ENCODE measurements at regions not wholly inside any gene's neighbourhood (a gene's known extent, or its start where the extent isn't known, plus 50 kb on each side); places are given as distances from the start of the nearest gene placed in this dataset.

- Histone ChIP-seq H3K27me3 (ENCODE audit: low read length) (no peaks in the 10 kb centered on the region), H3K4me2 (ENCODE audit: low read depth, low read length, poor library complexity, severe bottlenecking) (no peak overlapping the region), H4K20me1 (ENCODE audit: low read depth, low read length) (no peaks in the 10 kb centered on the region), H3K36me3 (ENCODE audit: low read length) (no peaks in the 10 kb centered on the region), H3K9me2 (replicated peaks; ENCODE audit: insufficient read depth, low read length) (no peaks in the 10 kb centered on the region), H3K79me2 (ENCODE audit: insufficient read depth, low read length) (no peaks in the 10 kb centered on the region), H2AFZ (ENCODE audit: low read depth, low read length, severe bottlenecking) (no peak overlapping the region), H3F3A (ENCODE audit: insufficient read depth) (no peaks in the 10 kb centered on the region), H3K4me3 (ENCODE audit: insufficient read depth, low read length, poor library complexity, severe bottlenecking) (no peak overlapping the region), H3K27ac (ENCODE audit: low read depth, low read length) (no peak overlapping the region), H3K9ac (ENCODE audit: low read length) (no peak overlapping the region), H3K9me3 (ENCODE audit: insufficient read depth, low read length) (no peaks in the 10 kb centered on the region)
- TF ChIP-seq EZH2phosphoT487 (conservative IDR thresholded peaks at IDR 0.05; ENCODE audit: low read length) (no peak), CTCF (IDR thresholded peaks at IDR 0.05; ENCODE audit: insufficient read depth, low read length, poor library complexity, severe bottlenecking) (peak; percentile 19)
Measured at GRCh38 chr18:44098551-44099098, 582.1 kb upstream of the SETBP1 start.

GRCh38 chr18:44107187-44107586 lies 573.5 kb upstream of the SETBP1 start:
- Histone ChIP-seq H4K20me1 (ENCODE audit: low read depth, low read length) (no peaks in the 10 kb centered on the region), H3K79me2 (ENCODE audit: insufficient read depth, low read length) (no peaks in the 10 kb centered on the region), H3K4me2 (ENCODE audit: low read depth, low read length, poor library complexity, severe bottlenecking) (no peak overlapping the region), H3K9ac (ENCODE audit: low read length) (no peak overlapping the region), H3K9me3 (ENCODE audit: insufficient read depth, low read length) (no peaks in the 10 kb centered on the region), H2AFZ (ENCODE audit: low read depth, low read length, severe bottlenecking) (no peak overlapping the region), H3K9me2 (replicated peaks; ENCODE audit: insufficient read depth, low read length) (no peaks in the 10 kb centered on the region), H3K4me3 (ENCODE audit: insufficient read depth, low read length, poor library complexity, severe bottlenecking) (no peak overlapping the region), H3K27me3 (ENCODE audit: low read length) (no peaks in the 10 kb centered on the region), H3K27ac (ENCODE audit: low read depth, low read length) (no peak overlapping the region), H3K36me3 (ENCODE audit: low read length) (no peaks in the 10 kb centered on the region), H3F3A (ENCODE audit: insufficient read depth) (no peaks in the 10 kb centered on the region)
- TF ChIP-seq CTCF (IDR thresholded peaks at IDR 0.05; ENCODE audit: insufficient read depth, low read length, poor library complexity, severe bottlenecking) (no peak), EZH2phosphoT487 (conservative IDR thresholded peaks at IDR 0.05; ENCODE audit: low read length) (no peak)

- peaks cover 4% of the 10 kb centered on the region; the same call in 1 of the 2 replicates for H3K27me3 ChIP-seq (ENCODE audit: low read length)
- TF ChIP-seq CTCF (IDR thresholded peaks at IDR 0.05; ENCODE audit: insufficient read depth, low read length, poor library complexity, severe bottlenecking), result no peak
- no peak for TF ChIP-seq EZH2phosphoT487 (conservative IDR thresholded peaks at IDR 0.05; ENCODE audit: low read length)
- no peak overlapping the region for H3K27ac ChIP-seq (ENCODE audit: low read depth, low read length)
- H4K20me1 ChIP-seq (ENCODE audit: low read depth, low read length), result no peaks in the 10 kb centered on the region
- no peaks in the 10 kb centered on the region for H3F3A ChIP-seq (ENCODE audit: insufficient read depth)
- H3K79me2 ChIP-seq (ENCODE audit: insufficient read depth, low read length), result no peaks in the 10 kb centered on the region
- no peaks in the 10 kb centered on the region for H3K9me2 ChIP-seq (replicated peaks; ENCODE audit: insufficient read depth, low read length)
- H3K9me3 ChIP-seq (ENCODE audit: insufficient read depth, low read length), result no peaks in the 10 kb centered on the region
- no peak overlapping the region for H3K9ac ChIP-seq (ENCODE audit: low read length)
- H3K4me3 ChIP-seq (ENCODE audit: insufficient read depth, low read length, poor library complexity, severe bottlenecking), result no peak overlapping the region
- no peaks in the 10 kb centered on the region for H3K36me3 ChIP-seq (ENCODE audit: low read length)
- H3K4me2 ChIP-seq (ENCODE audit: low read depth, low read length, poor library complexity, severe bottlenecking), result no peak overlapping the region
- no peak overlapping the region for H2AFZ ChIP-seq (ENCODE audit: low read depth, low read length, severe bottlenecking)
Measured at GRCh38 chr18:44111337-44111736, 569.4 kb upstream of the SETBP1 start.

Measured in SU-DHL-6 (cell line).